ENCODE measurements at regions not wholly inside any gene's neighbourhood (a gene's known extent, or its start where the extent isn't known, plus 50 kb on each side); places are given as distances from the start of the nearest gene placed in this dataset.
A peak's percentile ranks its signal among the peaks of the same experiment; 100 is the strongest.

DNA sequence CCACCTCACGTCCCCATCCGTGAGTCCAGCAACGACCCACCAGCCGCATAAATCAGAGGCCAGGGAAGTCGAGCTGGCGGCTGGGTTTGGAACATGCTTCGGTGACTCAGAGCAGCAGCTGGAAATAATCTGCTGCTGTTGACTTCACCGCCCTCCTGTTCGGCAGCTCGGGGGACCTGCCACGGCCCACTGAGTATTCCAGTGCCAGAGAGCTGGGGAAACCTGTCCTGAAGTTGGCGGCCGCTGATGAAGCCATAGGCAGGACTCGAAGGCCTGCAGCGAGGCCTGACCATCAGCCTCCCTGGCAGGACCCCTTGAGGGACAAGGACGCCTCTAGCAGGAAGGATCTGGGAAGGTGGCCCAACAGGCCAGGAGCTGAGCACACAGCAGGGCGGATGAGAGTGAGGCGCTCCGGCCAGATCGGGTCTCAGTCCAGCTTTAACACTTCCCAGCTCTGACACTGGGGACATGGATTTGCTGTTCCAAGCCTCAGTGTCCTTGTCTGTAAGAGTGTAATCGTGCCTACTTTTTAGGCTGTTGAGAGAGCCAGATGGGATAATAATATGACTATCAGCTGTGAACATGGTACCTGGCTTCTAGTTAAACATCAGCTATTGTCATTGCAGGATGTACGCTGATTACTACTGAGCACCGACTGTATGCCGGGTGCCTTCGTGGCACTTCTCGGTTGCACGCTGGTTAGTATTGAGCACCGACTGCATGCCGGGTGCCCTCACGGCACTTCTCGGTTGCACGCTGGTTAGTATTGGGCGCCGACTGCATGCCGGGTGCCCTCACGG, 50.4 kb upstream of the CIBAR2 start:
- intact Hi-C loops (cut with DNase I), result no loop called here
- ATAC-seq, result peak; percentile 63
- DNase-seq (ENCODE audit: low spot score), result no peak

DNA sequence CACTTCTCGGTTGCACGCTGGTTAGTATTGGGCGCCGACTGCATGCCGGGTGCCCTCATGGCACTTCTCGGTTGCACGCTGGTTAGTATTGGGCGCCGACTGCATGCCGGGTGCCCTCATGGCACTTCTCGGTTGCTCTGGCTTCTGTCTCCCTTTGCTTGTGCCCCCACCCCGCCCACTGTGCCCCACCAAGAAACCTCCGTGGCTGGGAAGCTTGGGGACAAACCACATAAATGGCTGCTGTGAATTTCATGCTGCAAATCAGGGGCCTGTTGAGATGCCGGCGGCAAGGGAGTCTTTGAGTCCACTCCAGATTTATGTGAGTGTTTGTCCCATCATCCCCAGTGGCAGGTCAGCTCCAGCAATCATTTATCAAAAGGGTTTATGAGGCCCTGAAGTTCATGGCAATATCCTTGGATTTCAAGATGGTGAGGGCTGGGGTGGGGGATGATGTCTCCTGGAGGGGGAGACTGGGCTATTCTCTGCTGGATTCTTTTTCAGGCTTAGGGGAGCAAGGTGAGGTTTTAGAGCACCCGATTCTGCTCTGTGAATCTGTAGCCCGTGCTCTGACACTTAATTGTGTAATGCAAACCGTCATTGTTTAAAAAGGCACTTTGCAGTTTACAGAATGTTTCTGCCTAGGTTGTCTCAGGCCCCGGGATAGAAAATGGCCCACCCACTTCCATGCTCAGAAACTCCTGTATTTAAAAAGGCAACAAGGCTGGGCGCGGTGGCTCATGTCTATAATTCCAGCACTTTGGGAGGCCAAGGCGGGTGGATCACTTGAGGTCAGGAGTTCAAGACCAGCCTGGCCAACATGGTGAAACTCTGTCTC, 51.2 kb upstream of the CIBAR2 start:
- ATAC-seq (no peak), DNase-seq (ENCODE audit: low spot score) (no peak)
- intact Hi-C loops (cut with DNase I), result no loop called here

DNA sequence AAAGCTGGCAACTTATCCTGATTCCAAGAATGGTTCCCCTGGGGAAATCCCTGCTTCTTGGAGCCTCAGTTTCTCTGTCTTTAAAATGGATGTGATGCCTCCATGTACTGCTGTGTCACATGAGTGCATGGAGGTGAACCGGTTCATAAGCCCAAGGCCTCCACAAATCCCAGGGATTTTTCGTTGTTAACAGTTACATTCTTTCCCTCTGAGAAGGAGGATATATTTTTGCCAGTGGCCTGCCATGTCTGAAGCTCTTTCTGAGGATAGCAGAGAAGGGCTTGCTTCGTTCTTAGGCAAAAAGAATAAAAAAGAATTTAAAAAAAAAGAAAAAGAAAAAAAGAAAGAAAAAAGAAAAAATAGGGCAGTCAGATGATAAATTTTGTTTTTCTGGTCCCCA, 52.2 kb upstream of the CIBAR2 start:
- intact Hi-C loops (cut with DNase I), result no loop called here
- DNase-seq (ENCODE audit: low spot score), result no peak
- ATAC-seq, result no peak

DNA sequence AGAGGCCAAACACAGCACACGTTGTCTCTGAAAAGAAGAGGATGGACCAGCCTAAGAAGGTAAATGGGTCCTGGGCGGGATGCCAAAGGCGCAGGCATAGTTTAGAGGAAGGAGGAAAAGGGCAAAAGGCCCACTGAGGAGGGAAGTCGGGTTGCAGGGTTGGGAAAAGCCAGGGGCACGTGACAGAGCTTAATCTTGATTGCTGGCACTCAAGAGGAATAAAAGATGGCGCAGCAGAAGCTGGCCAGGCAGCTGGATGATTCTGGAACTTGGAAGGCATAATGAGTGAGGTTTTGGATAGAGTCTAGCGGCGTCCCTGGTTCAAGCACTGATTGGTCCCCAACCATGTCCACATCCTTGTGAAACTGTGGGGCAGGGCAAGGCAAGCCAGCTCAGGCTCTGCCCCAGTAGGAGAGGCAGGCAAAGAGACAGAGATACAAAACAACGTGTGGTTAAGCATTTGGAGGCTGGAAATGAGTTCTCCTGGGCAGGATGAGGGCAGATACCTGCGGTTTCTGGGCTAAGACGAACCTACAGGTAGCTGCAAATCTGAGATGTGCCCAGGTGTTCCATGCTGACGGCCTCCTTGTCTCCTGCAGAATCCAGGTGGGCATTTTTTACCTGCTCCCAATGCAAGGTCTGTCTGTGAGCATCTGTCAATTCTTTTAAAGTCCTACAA, 52.7 kb upstream of the CIBAR2 start:
- intact Hi-C loops (cut with DNase I), result no loop called here
- ATAC-seq (peak; percentile 59), DNase-seq (ENCODE audit: low spot score) (no peak)

DNA sequence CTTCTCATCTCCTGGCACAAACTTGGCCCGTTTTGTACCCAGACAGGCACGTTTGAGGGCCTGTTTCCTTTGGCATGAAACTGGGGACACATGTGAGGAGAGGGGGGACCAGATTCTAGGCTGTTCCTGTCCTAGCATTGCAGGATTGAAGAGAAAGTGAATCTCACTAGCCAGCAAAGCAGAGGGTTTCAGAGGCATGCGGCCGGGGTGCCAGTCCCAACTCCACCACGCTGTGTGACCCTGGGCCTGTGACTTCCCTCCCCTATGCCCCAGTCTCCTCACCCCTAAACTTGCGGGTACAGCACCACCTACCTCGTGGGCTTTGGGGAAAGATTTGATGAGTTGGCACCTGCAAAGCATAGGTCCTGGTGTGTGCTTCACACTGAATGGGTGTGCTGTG, 53.5 kb upstream of the CIBAR2 start:
- DNase-seq (ENCODE audit: low spot score) (no peak), ATAC-seq (no peak)

DNA sequence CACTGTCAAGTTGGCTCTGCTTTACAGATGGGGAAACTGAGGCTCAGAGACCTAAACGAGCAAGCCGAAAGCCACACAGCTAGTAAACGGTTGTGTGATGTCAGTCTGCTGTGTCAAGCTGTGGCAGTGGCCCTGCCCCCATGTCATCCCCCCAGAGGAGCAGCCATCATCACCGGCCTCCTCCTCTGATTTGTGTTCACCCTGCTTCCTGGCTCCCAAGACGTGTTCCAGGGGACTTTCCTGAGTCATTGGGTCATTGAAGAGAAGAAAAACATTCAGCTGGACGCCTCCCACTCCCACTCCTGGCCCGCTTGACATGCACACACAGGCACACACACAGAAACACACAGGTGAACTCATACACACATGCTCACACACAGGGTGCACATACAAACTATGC, 54.0 kb upstream of the CIBAR2 start:
- intact Hi-C loops (cut with DNase I), result no loop called here
- no peak for ATAC-seq
- DNase-seq (ENCODE audit: low spot score), result no peak

More for the DNA sequence above, 53.5 kb upstream of the CIBAR2 start:
- intact Hi-C loops (cut with DNase I), result no loop called here

DNA sequence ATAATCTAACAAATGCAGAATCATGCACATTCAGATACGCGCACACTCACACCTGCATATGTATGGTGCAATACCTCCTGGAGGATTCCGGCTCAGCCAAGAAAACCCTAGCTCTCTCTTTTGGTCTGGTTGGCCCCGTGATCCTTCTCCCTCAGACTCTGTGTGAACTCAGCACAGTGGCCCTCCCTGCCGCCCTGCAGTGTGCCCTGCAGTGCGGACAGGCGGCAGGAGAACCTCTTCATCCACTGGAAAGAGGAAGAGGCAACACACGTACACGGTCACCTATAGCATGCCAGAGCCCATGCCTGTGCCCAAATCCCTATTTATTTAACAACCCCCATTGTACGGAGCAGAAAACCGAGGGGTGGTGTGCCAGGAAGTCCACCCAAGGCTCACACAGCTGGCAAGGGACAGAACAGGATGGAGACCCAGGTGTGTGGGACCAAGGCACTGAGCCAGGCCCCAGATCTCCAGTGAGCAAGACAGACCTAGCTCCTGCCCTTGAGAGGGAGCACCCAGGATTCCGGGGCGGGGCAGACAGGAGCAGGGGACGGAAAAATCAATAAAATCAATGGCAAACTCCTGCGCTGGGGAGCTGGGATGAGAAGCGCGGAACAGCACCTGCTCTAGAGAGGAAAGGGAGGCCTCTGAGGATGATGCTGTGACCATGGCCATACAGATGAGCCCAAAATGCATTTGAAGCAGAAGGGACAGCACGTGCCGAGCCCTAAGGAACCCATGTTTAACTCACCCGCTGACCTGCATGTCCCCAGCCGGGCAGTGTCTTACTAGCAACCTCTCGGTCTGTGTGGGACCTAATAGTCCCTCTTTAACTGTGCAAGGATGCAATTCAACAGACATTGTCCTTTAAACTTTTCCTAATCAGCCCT, 54.7 kb upstream of the CIBAR2 start:
- intact Hi-C loops (cut with DNase I), result no loop called here

DNA sequence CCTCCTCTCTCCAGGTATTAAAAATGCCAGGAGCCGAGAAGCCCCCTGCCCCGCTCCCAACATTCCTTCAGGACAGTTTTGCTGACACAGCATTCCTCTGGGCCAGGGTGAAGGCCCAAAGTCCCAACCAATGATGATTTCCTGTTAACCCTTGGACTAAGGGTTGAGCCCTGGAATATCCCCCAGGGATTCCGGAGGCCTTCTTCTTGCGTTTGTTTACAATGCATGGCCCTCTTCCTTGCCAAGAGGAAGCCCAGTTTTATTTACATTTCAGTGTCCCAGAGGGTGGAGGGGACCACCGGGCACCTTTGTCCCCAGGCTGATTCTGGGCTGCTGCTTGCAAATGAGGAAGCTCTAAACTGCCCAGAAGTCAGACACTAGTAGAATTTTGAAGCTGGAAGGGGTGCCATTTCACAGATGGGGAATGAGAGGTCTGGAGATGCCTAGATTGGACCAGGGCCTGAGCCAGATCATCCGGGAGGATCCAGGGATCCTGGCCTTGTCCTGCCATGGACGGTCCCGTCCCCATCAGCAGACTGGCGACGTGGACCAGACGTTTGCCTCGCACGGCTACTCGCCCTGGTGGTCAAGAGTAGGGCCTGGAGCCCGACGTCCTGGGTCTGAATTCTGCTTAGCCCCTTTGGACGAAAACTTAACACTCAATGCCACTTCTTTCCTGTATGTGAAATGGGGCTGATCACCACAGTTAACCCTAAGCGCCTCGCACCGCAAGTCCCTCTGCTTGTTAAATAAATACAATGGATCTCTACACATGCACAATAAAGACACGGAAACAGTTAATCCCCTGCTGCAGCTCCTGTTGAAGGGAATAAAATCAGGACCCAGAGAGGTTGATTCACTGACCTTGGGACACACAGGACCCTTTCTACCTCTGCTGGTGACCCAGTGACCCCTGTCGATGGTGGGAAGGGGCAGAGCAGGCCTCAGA, 55.6 kb upstream of the CIBAR2 start:
- ATAC-seq, result no peak
- intact Hi-C loops (cut with DNase I), result no loop called here
- no peak for DNase-seq (ENCODE audit: low spot score)

More for the DNA sequence above, 54.7 kb upstream of the CIBAR2 start:
- DNase-seq (ENCODE audit: low spot score), result no peak
- no peak for ATAC-seq

DNA sequence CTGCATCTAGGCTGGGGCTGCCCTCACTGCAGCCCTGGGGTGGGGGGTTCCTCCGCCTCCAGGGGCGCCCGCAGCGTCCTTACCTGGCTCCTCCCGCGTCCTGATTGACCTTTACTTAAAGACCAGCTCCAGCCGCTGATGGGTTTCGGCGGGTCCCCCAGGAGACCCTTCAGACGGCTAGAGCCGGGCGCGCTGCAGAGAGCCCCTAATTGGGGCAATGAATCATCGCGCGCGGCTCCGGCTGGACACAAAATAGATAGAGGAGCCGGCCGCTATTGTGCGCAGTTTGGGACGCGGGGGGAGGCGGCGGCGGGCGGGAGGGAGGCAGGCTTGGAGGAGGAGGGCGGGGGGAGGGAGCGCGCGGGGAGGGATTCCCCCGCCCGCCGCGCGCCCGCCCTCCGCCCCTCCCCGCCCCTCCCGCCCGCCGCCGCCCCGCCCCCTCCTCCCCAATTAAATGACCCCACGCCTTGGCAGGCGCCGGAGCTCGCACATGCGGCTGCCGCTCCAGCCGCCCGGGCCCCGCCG, 56.5 kb upstream of the CIBAR2 start:
- intact Hi-C loops (cut with DNase I), result no loop called here
- DNase-seq (ENCODE audit: low spot score), result peak; percentile 84

DNA sequence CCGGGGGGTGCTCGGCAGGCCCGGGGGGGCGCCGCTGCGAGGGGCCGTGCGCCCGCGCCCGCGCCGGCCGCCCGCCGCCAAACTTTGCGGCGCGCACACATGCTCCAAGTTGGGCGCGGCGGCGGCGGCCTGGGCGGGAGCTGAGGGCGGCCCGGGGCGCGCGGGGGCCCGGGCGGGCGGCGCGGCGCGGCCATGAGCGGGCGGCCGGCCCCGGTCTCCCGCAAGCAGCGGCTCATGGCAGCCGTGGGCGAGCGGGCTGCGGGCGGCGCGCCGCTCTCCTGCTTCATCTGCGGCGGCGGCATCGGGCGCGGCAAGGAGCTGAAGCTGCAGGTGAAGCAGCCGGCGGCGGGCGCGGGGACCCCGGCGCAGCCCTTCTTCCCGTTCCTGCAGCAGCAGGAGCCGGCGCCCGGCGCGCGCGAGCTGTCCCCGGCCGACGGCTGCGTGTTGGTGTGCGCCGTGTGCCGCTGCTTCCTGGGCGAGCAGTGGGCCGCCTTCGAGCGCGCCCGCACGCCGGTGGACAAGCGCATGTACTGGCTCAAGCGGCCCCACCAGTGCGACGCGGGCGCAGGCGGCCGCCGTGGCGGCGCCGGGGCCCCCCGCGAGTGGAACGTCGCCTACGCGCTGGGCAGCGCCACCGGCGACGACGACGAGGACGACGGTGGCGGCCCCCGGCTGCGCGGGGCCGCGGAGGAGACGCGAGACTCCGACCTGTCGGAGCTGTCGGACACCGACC, 57.2 kb upstream of the CIBAR2 start:
- ATAC-seq, result no peak
- DNase-seq (ENCODE audit: low spot score), result no peak
- intact Hi-C loops (cut with DNase I), result no loop called here

More for the DNA sequence above, 56.5 kb upstream of the CIBAR2 start:
- peak; percentile 46 for ATAC-seq

DNA sequence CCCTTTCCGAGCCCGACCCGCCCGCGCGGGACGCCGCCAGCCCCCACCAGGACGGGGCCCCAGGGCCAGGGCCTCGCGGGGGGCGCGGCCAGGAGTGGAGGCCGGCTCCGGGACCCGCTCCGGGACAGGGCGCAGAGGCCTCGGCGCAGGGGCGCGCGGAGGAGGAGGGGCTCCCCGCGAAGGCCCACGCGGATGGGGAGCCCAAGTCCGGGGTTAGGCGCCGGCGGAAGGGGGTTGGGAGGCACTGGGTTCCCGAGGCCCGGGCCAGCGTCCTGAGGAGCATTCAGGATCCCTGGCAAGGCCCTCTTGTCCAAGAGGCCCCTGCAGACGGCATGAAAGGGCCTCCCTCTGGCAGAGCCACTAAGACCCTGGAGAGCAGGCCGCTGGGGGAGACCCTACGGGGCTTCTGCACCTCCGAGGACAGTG, 57.8 kb upstream of the CIBAR2 start:
- DNase-seq (ENCODE audit: low spot score) (no peak), ATAC-seq (no peak)
- intact Hi-C loops (cut with DNase I), result no loop called here

DNA sequence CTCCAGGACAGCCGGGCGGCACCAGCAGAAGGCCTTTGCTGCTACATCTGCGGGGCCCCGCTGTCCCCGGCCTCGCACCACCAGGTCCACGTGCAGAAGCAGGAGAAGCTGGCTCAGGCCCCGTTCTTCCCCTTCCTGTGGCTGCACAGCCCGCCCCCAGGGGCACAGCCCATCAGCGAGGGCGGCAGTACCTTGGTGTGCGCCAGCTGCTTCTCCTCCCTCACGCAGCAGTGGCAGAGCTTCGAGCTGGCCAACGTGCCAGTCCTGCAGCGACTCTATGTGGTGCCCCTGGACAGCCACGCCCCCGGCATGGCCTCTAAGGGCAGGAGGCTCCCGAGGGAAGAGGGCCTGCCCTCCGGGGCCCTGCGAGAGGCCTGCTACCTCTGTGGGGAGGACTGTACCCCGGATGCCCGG, 58.3 kb upstream of the CIBAR2 start:
- intact Hi-C loops (cut with DNase I), result no loop called here
- ATAC-seq (no peak), DNase-seq (ENCODE audit: low spot score) (no peak)

DNA sequence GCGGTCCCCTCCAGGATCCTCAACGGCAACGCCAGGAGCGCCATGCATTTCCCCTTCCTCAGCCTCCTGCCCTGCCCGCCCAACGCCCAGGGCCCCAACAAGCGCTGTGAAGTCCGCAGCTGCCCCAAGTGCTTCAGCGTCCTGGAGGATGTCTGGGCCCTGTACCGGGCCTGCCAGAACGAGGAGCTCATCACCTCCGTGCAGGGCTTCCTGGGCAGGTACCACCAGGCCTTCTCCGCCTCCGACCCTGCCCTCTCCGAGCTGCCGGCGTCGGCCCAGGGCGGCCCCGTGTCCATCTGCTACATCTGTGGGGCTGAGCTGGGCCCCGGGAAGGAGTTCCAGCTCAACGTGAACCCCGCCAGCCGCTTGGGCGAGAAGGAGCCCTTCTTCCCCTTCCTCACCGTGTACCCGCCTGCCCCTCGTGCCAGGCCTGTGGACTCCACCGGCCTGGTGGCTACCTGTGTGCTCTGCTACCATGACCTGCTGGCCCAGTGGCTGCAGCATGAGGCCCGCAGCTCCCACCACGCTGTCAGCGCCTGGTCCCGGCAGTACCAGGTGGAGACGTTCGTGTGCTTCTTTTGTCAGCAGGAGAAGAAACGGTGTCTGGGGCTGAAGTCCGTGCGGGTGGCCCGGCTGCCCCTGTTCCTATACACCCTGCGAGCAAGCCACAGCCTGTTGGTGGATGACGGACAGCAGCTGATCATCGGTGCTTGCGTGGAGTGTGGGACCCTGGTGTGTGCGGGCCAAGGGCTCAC, 58.9 kb upstream of the CIBAR2 start:
- no peak for ATAC-seq
- intact Hi-C loops (cut with DNase I), result no loop called here
- DNase-seq (ENCODE audit: low spot score), result no peak

DNA sequence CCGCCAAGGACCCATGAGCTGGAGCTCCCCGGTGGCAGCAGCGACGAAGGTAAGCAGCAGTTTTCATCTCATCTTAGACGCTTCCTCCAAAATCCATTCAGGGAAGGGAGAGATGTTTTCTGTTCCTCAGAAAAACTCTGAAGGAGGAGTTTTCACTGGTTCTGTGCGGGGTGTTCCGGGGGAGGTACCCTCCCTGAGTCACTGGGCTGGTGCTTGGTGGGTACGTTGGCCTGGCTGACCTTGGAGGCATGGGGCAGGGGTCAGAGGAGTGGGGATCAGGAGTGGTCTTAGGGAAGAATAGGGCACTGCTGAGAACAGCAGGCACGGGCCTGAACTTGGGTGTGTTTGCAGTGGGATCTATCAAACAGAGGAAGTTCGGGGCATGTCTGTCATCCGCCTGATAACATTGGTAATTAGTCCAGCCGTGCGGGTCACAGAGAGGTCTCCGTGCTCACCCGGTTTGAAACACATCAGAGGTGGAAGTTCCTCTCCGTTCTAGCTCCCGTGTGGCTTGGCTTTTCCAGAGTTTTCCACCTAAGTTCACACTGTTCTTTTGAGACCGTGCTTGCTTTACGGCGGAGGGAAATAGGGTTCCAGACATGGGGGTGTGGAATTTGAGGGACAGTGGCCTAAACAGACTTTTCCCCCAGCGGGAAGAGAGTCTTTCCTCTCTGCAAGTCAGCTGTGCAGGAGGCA, 59.6 kb upstream of the CIBAR2 start:
- DNase-seq (ENCODE audit: low spot score) (no peak), ATAC-seq (no peak)
- intact Hi-C loops (cut with DNase I), result no loop called here

DNA sequence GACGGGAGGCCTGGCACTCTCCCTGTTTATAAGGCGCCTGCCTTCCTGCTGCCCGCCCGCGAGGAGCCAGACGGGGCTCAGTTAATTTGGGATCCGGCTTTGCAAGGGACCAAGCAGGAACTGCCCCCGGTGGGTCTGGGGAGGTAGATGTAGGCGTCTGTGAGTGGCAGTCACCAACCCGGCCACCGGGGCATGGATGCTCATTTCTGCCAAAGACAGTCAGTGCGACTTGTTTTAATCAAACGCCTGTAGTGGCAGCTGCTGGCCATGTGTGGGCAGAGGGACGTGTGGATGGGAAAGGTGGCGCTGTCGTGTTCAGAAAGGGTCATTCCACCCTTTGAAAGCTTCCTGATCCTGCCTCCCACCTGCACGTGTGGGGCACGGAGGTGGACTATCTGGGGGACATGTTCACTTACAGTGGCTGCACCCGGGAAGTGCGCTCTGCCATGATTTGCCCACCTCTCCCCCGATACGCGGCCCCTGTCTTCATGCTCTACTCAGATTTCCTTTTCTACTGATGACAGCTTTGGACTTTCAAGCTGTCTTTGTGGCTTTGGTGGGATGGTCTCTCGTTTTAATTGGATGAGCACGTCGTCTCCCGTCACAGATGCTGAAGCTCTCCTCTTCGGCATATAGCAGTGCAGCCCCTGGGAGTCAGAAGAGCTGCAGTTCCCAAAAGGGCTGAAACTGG, 60.3 kb upstream of the CIBAR2 start:
- intact Hi-C loops (cut with DNase I), result no loop called here
- DNase-seq (ENCODE audit: low spot score) (no peak), ATAC-seq (no peak)
